ENCODE measurements at regions not wholly inside any gene's neighbourhood (a gene's known extent, or its start where the extent isn't known, plus 50 kb on each side); places are given as distances from the start of the nearest gene placed in this dataset.

DNA sequence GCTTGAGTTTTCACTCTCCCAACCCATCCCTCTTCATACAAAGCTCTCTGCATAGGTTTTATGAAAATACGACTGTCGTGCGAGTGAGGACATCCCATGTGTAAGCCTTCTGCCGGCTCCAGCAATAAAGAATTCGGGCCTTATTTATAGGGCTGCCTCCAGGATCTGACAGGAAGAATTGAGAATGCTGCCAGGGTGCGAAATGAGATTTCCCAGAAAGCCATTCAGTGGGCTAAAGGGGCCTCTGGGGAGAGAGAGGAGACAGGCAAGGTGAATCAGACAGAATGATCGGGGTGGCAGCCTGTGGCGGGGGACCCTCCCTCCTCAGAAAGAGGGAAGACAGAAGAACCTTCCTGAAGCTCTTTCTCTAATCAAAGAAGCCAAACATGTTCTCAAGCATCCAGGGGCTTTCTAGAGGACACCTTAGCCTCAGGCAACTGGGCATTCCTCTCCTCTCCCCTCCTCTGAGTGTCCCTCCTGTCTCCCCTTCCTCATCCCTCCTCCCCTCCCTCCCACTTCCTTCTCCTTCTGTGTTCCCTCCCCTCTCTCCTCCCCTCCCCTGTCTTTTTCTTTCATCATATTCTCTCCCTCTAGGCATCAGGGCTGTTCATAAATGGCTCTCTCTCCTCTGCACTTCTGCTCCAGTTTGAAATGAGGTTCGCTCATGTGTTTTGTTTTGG is 410.9 kb downstream of the TYW1 start:
- TF ChIP-seq, protein P1, sequence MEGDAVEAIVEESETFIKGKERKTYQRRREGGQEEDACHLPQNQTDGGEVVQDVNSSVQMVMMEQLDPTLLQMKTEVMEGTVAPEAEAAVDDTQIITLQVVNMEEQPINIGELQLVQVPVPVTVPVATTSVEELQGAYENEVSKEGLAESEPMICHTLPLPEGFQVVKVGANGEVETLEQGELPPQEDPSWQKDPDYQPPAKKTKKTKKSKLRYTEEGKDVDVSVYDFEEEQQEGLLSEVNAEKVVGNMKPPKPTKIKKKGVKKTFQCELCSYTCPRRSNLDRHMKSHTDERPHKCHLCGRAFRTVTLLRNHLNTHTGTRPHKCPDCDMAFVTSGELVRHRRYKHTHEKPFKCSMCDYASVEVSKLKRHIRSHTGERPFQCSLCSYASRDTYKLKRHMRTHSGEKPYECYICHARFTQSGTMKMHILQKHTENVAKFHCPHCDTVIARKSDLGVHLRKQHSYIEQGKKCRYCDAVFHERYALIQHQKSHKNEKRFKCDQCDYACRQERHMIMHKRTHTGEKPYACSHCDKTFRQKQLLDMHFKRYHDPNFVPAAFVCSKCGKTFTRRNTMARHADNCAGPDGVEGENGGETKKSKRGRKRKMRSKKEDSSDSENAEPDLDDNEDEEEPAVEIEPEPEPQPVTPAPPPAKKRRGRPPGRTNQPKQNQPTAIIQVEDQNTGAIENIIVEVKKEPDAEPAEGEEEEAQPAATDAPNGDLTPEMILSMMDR (IDR thresholded peaks at IDR 0.05; ENCODE audit: insufficient read depth, low read depth, low read length, missing control alignments) = no peak
- no peak for DNase-seq (ENCODE audit: low read depth)
- H3K4me3 ChIP-seq (ENCODE audit: low read depth, low read length) = no peak overlapping the region

DNA sequence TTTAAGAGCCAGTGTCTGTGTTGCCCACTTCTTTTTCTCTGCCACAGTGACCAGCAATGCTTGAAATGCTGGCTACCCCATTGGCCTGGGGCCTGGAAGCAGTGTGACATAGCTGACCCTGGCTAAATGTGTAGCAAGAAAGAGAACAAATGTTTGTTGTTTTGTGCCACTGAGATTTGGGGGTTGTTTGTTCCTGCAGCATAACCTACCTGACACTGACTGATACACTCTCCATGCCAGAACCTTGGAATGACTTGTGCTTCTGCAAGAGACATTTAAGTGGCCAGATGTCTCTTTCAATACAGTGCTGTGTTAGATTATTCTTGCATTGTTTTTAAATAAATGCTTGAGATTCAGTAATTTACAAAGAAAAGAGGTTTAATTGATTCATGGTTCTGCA is 411.5 kb downstream of the TYW1 start:
- H3K4me3 ChIP-seq (ENCODE audit: low read depth, low read length) = no peak overlapping the region
- TF ChIP-seq, protein P1 (IDR thresholded peaks at IDR 0.05; ENCODE audit: insufficient read depth, low read depth, low read length, missing control alignments) = no peak
- no peak for DNase-seq (ENCODE audit: low read depth)

DNA sequence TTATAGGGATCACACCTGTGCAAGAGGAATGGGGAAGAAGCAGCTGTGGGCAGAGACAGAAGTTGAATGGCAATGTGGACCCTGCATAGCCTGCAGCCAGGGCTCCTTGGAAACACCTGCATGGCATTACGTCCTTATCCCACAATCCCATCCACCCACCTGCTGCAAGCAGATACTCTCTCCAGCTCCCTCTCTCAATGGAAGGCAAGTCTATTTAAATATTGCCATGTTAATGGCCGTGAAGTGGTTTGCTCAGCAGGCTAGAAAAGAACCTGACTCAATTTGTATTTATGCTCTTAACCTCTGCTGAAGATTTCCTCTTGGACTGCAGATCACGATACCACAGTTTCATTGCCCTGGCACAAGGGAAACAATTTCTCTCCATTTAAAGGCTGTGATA is 417.0 kb downstream of the TYW1 start:
- DNase-seq (ENCODE audit: low read depth) = no peak
- no peak overlapping the region for H3K4me3 ChIP-seq (ENCODE audit: low read depth, low read length)
- TF ChIP-seq, protein P1 (IDR thresholded peaks at IDR 0.05; ENCODE audit: insufficient read depth, low read depth, low read length, missing control alignments) = no peak

DNA sequence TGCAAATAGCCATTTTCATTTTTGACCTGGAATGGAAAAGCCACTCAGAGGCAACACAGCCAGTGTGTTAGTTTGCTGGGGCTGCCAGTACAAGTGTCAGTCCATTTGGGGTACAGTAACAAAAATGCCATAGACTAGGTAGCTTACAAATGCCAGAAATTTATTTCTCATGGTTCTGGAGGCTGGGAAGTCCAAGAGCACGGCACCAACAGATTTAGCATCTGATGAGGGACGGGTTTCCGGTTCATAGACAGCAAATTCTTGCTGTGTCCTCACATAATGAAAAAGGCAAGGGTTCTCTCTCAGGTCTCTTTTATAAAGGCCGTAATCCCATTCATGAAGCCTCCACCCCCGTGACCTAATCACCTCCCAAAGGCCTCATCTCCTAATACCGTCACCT is 418.2 kb downstream of the TYW1 start:
- H3K4me3 ChIP-seq (ENCODE audit: low read depth, low read length) = no peak overlapping the region
- TF ChIP-seq, protein P1 (IDR thresholded peaks at IDR 0.05; ENCODE audit: insufficient read depth, low read depth, low read length, missing control alignments) = no peak
- no peak for DNase-seq (ENCODE audit: low read depth)

DNA sequence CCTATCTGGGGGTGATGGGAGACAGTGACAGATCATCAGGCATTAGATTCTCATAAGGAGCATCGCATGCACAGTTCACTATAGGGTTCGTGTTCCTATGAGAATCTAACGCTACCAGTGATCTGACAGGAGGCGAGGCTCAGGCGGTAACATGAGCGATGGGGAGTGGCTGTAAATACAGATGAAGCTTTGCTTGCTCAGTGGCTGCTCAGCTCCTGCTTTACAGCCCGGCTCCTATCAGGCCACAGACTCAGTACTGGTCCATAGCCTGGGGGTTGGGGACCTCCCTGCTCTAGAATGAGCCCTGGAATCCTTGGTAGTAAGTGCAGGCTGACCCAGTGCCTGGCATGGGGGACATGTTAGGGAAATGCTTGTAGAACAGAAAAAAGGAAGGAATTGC is 426.0 kb downstream of the TYW1 start:
- DNase-seq (ENCODE audit: low read depth) = no peak
- TF ChIP-seq, protein P1 (IDR thresholded peaks at IDR 0.05; ENCODE audit: insufficient read depth, low read depth, low read length, missing control alignments) = no peak
- no peak overlapping the region for H3K4me3 ChIP-seq (ENCODE audit: low read depth, low read length)

DNA sequence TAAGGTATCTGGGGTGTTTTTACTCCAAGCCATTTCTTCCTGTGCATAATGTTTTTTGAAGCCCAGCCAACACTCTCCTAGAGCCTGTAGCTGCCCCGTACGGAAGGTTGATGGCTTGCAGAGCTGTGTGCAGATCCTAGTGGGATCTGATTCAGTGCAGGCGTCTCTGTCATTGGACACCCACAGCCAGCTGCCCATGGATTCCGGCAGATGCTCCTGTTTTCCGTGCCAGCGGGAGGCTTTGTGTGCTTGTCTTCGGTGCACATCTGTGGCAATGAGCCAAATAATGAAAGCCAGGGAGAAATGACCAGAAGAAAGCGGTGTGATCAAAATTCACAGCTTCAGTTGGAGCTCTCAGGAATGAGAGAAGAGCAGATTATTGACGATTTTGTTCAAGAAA is 426.4 kb downstream of the TYW1 start:
- TF ChIP-seq, protein P1 (IDR thresholded peaks at IDR 0.05; ENCODE audit: insufficient read depth, low read depth, low read length, missing control alignments) = no peak
- no peak for DNase-seq (ENCODE audit: low read depth)
- H3K4me3 ChIP-seq (ENCODE audit: low read depth, low read length) = no peak overlapping the region

DNA sequence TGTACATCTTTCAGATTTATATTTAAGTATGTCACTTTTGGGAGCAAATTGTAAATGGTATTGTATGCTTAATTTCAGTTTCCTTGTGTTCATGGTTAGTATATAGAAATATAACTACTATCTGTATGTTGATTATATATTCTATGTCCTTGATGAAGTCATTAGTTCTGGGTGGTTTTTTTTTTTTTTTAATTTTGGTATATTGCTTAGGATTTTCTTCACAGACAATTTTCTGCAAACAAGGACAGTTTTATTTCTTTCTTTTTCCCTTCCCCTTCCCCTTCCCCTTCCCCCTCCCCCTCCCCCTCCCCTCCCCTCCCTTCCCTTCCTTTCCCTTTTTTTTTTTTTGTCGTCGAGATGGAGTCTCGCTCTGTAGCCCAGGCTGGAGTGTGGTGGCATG is 430.0 kb downstream of the TYW1 start:
- TF ChIP-seq, protein P1 (IDR thresholded peaks at IDR 0.05; ENCODE audit: insufficient read depth, low read depth, low read length, missing control alignments) = no peak
- DNase-seq (ENCODE audit: low read depth) = no peak
- no peak overlapping the region for H3K4me3 ChIP-seq (ENCODE audit: low read depth, low read length)

All from GM12865 (cell line).